HG02943 (cell line): ENCODE measurements at regions not wholly inside any gene's neighbourhood (a gene's known extent, or its start where the extent isn't known, plus 50 kb on each side); places are given as distances from the start of the nearest gene placed in this dataset.

Experiments used
- ATAC-seq: cut with Tn5 transposase; IDR thresholded peaks from one replicate; pipeline ENCODE4 v1.9.1; 2021; ENCODE audit warnings: mild to moderate bottlenecking, low read depth, moderate library complexity; ENCODE audit not compliant: unreplicated experiment

- no peak for ATAC-seq
These were observed 256.0 kb downstream of the BCL11A start for GRCh38 chr2:60297296-60298005.

GRCh38 chr2:60296219-60296955 lies 257.1 kb downstream of the BCL11A start:
- no peak for ATAC-seq

GRCh38 chr2:60295636-60295962 lies 257.9 kb downstream of the BCL11A start:
- ATAC-seq: no peak

- no peak for ATAC-seq
These were observed 258.4 kb downstream of the BCL11A start for GRCh38 chr2:60294901-60295635.

- no peak for ATAC-seq
These were observed 261.2 kb downstream of the BCL11A start for GRCh38 chr2:60292242-60292641.

GRCh38 chr2:60290509-60290908 lies 262.9 kb downstream of the BCL11A start:
- no peak for ATAC-seq

- no peak for ATAC-seq
These were observed 267.7 kb downstream of the BCL11A start for GRCh38 chr2:60285626-60286316.

GRCh38 chr2:60283626-60284025 lies 269.8 kb downstream of the BCL11A start:
- no peak for ATAC-seq

GRCh38 chr2:60282886-60283285 lies 270.6 kb downstream of the BCL11A start:
- ATAC-seq: no peak

GRCh38 chr2:60281730-60282129 lies 271.7 kb downstream of the BCL11A start:
- no peak for ATAC-seq

GRCh38 chr2:60280238-60280637 lies 273.2 kb downstream of the BCL11A start:
- no peak for ATAC-seq

GRCh38 chr2:60278906-60279305 lies 274.5 kb downstream of the BCL11A start:
- ATAC-seq: no peak

GRCh38 chr2:60275958-60276357 lies 277.5 kb downstream of the BCL11A start:
- ATAC-seq: no peak

- no peak for ATAC-seq
These were observed 279.6 kb downstream of the BCL11A start for GRCh38 chr2:60273836-60274235.

- no peak for ATAC-seq
These were observed 281.7 kb downstream of the BCL11A start for GRCh38 chr2:60271713-60272112.

GRCh38 chr2:60271131-60271530 lies 282.3 kb downstream of the BCL11A start:
- ATAC-seq: no peak

- no peak for ATAC-seq
These were observed 284.8 kb downstream of the BCL11A start for GRCh38 chr2:60268661-60269060.

GRCh38 chr2:60268032-60268431 lies 285.4 kb downstream of the BCL11A start:
- ATAC-seq: no peak

GRCh38 chr2:60267122-60267521 lies 286.3 kb downstream of the BCL11A start:
- no peak for ATAC-seq

GRCh38 chr2:60262178-60262577 lies 291.3 kb downstream of the BCL11A start:
- ATAC-seq: no peak
